Activated naive CD8-positive, alpha-beta T cell treated with anti-CD3 and anti-CD28 coated beads for 36 hours (primary cell): ENCODE measurements at regions not wholly inside any gene's neighbourhood (a gene's known extent, or its start where the extent isn't known, plus 50 kb on each side); places are given as distances from the start of the nearest gene placed in this dataset.

Source experiments
- DNase-seq: peaks from one replicate; pipeline ENCODE4 v3.0.0; 2021
- H3K27ac Mint-ChIP-seq: one replicate; pipeline ENCODE4 v1.8.0; 2022; ENCODE audit warnings: mild to moderate bottlenecking, moderate library complexity, mixed read lengths
- H3K27me3 Mint-ChIP-seq: one replicate; pipeline ENCODE4 v1.8.0; 2022; ENCODE audit warnings: mild to moderate bottlenecking, mixed read lengths
- H3K36me3 Mint-ChIP-seq: one replicate; pipeline ENCODE4 v1.8.0; 2021; ENCODE audit warnings: mild to moderate bottlenecking, mixed read lengths
- H3K4me1 Mint-ChIP-seq: one replicate; pipeline ENCODE4 v1.8.0; 2021; ENCODE audit warnings: mixed read lengths
- H3K4me3 Mint-ChIP-seq: one replicate; pipeline ENCODE4 v1.8.0; 2022; ENCODE audit warnings: mild to moderate bottlenecking, moderate library complexity, mixed read lengths
- H3K9me3 Mint-ChIP-seq: one replicate; pipeline ENCODE4 v1.8.0; 2022; ENCODE audit warnings: mixed read lengths

DNA sequence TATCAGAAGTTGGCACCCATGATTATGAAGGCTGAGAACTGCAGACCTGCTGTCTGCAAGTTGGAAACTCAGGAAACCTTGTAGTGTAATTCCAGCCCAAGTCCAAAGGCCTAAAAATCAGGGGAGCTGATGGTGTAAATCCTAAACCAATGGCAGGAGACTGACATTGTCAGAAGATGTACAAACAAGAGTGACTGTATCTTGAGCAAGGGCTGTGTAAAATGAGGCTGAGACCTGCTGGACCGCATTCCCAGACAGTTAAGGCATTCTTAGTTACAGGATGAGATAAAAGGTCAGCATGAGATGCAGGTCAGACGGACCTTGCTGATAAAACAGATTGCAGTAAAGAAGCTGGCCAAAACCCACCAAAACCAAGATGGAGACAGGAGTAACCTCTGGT lies 147.7 kb downstream of the COG6 start:
- H3K4me1 Mint-ChIP-seq = peaks cover 8% of the 10 kb centered on the region
- H3K9me3 Mint-ChIP-seq = peaks cover 13% of the 10 kb centered on the region
- H3K27me3 Mint-ChIP-seq = no peaks in the 10 kb centered on the region
- no peak overlapping the region for H3K27ac Mint-ChIP-seq
- H3K36me3 Mint-ChIP-seq = peaks cover 2% of the 10 kb centered on the region
- no peak overlapping the region for H3K4me3 Mint-ChIP-seq
- no peak for DNase-seq

DNA sequence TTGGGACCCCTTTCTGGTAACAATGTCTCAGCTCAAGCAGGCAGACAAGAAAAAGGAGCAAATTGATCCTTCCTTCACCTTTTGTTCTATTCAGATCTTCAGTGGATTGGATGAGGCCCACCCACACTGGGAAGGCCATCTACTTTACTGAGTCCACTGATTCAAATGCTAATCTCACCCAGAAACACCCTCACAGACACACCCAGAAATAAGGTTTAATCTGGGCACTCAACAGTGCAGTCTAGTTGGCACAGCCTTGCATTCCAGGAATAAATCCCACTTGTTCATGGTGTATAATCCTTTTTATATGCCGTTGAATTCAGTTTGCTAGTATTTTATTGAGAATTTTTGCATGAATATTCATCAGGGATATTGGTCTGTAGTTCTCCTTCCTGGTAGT lies 148.4 kb downstream of the COG6 start:
- H3K4me1 Mint-ChIP-seq = peaks cover 8% of the 10 kb centered on the region
- no peaks in the 10 kb centered on the region for H3K27me3 Mint-ChIP-seq
- H3K27ac Mint-ChIP-seq = peak overlapping the region; percentile 30
- H3K36me3 Mint-ChIP-seq = peaks cover 2% of the 10 kb centered on the region
- no peak overlapping the region for H3K4me3 Mint-ChIP-seq
- H3K9me3 Mint-ChIP-seq = peaks cover 13% of the 10 kb centered on the region
- no peak for DNase-seq

DNA sequence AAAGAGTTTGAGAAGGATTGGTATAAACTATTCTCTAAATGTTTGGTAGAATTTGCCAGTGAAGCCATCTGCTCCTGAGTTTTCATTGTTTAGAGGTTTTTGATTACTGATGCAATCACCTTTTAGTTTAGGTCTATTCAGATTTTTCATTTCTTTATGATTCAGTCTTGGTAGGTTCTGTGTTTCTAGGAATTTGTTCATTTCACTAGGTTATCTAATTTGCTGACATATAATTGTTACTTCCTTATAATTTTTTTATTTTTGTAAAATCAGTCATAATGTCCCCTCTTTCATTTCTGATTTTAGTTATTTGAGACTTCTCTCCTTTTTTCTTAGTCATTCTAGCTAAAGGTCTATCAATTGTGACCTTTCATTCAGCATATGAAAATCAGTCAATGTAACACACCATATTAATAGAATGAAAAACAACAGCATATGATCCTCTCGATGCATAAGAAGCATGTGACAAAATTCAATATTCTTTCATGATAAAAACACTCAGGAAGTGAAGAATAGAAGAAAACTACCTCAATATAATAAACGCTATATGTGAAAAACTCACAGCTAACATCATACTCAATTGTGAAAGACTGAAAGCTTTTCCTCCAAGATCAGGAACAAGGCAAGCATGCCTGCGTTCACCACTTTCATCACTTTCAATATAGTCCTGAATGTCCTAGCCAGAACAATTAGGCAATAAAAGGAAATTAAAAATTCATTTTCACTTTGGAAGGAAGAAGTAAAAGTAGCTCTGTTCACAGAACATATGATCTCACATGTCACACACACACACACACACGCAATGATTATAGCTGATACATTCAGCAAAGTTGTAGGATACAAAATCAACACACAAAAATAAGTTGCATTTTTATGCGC lies 149.1 kb downstream of the COG6 start:
- Mint-ChIP-seq H3K27me3 (no peaks in the 10 kb centered on the region), H3K4me3 (no peak overlapping the region), H3K4me1 (peaks cover 8% of the 10 kb centered on the region), H3K36me3 (no peaks in the 10 kb centered on the region), H3K27ac (peak overlapping the region; percentile 30), H3K9me3 (peaks cover 10% of the 10 kb centered on the region)
- DNase-seq = no peak

DNA sequence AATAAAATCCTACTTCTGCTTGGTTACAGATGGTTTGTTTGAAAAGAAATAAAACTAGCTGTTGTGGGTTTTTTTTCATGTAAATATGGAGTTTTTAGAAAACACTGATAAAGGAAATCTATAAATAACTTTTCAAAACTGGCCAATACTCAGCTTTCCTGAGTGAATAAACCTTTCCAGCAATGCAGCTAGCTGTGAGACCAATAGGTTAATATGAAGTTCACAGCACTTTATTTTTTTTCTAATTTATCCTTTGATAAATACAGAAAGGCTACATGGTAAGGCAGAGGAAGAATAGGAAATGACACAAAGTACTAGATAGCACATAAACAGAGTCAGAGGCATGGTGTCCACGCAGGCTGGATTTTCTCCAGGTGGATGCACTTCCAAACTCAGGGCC lies 154.0 kb downstream of the COG6 start:
- no peak for DNase-seq
- no peaks in the 10 kb centered on the region for H3K36me3 Mint-ChIP-seq
- H3K9me3 Mint-ChIP-seq = no peaks in the 10 kb centered on the region
- H3K27me3 Mint-ChIP-seq = no peaks in the 10 kb centered on the region
- H3K4me1 Mint-ChIP-seq = peaks cover 4% of the 10 kb centered on the region
- no peak overlapping the region for H3K27ac Mint-ChIP-seq
- no peak overlapping the region for H3K4me3 Mint-ChIP-seq

DNA sequence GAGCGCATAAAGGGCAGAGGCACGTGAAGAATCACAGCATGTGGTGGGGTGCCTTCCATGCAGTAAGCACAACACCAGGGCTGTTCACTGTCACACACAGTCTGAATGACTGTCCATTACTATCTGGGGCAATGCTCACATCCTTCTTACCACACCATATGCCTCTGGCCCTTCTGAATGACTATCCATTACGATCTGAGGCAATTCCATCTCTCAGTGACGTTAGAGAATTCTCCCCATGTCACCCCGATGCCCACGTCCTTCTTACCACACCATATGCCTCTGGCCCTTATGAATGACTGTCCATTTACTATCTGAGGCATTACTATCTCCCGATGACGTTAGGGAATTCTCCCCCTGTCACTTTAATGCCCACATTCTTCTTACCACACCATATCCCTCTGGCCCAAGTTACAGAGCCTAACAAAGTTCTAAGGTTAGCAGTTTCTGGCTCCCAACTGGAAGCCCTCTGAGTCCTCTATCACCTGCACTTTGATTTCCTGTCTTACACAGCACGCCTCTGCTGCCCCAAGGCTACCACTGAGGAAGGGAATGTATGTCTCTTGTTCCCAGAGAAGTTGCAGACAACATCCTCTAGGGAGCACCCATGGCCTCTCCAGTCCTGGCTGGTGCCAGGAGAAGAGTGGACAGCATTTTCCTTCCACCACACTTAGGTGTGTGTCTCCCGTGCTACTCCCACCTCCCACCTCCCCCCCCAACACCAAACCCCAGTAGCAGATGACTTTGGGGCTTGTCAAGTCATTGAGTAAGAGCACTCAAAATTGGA lies 154.8 kb downstream of the COG6 start:
- DNase-seq = no peak
- no peak overlapping the region for H3K4me3 Mint-ChIP-seq
- no peaks in the 10 kb centered on the region for H3K27me3 Mint-ChIP-seq
- H3K4me1 Mint-ChIP-seq = no peaks in the 10 kb centered on the region
- H3K36me3 Mint-ChIP-seq = no peaks in the 10 kb centered on the region
- H3K9me3 Mint-ChIP-seq = no peaks in the 10 kb centered on the region
- H3K27ac Mint-ChIP-seq = no peak overlapping the region

DNA sequence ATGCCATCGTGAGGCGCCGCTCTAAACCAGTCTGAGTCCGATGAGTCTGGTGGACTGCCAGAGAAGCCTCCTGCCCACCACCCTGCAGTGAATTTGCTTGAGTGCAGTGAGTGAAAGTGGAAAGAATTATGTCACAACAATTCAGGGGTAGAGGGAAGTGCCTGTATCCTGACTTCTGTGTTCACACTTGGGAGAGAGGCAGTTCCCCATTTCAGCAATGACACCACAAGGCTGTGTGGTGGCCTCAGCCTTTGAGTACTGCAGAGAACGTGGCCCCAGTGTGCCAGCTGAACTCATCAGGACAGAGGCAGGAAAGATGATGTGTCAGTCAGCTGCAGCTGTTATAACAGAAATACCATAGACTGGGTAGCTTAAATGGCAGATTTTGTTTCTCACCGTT lies 155.6 kb downstream of the COG6 start:
- H3K4me1 Mint-ChIP-seq = no peaks in the 10 kb centered on the region
- no peak overlapping the region for H3K4me3 Mint-ChIP-seq
- H3K36me3 Mint-ChIP-seq = no peaks in the 10 kb centered on the region
- no peaks in the 10 kb centered on the region for H3K9me3 Mint-ChIP-seq
- no peak for DNase-seq
- H3K27ac Mint-ChIP-seq = no peak overlapping the region
- H3K27me3 Mint-ChIP-seq = no peaks in the 10 kb centered on the region

DNA sequence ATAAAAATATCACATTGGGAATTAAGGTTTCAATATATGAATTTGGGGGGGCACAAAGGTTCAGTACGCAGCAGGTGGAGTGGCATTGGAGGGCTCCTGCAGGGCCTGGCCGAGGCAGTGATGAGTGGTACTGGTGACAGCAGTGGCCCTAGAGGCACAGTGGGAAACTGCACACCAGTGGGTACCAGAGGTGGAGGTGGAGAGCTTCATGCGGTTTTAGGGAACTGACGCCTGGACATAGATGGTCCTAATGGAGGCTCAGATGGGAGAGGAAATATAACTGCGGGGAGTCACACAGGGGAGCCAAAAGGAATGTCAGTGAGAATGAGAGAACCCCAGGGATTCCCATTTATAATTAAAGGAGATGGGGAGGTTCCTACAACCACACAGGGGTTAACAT lies 156.2 kb downstream of the COG6 start:
- no peaks in the 10 kb centered on the region for H3K9me3 Mint-ChIP-seq
- DNase-seq = no peak
- no peak overlapping the region for H3K27ac Mint-ChIP-seq
- H3K36me3 Mint-ChIP-seq = no peaks in the 10 kb centered on the region
- H3K4me1 Mint-ChIP-seq = no peaks in the 10 kb centered on the region
- H3K4me3 Mint-ChIP-seq = no peak overlapping the region
- H3K27me3 Mint-ChIP-seq = no peaks in the 10 kb centered on the region

DNA sequence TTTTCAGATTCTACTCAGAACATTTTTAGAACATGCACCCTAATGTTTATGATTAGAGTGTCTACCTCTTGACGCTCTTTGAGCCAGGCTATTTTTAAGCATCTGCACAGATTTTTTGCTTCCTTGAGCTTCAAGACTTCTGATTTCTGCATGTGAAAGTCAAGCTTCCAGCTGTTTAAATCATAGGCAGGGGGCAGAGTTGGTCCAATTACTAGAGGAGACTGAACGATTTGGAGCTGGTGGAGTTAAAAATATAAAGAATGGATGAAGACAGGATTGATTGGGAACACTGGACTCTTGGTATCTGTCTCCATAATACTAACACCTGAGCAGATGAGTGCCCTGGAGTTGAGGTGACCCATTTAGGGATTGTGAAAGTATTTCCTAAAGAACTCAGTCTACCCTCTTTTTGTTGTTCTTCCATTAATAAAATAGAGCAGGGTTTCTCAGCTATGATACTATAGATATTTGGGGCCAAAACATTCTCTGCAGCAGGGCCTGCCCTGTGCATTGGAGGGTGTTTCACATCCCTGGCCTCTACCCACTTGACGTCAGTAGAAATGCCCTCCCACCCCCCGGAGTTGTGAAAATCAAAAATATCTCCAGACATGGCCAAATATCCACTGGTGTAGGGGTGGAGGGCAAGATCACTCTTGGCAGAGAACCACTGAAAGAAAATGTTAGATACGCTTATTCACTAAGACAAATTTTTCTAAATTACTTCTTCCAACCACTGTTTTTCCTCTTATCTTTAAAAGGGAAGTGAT lies 160.1 kb downstream of the COG6 start:
- Mint-ChIP-seq H3K4me1 (no peaks in the 10 kb centered on the region), H3K4me3 (no peak overlapping the region), H3K9me3 (no peaks in the 10 kb centered on the region), H3K36me3 (no peaks in the 10 kb centered on the region), H3K27ac (no peak overlapping the region), H3K27me3 (no peaks in the 10 kb centered on the region)
- no peak for DNase-seq

DNA sequence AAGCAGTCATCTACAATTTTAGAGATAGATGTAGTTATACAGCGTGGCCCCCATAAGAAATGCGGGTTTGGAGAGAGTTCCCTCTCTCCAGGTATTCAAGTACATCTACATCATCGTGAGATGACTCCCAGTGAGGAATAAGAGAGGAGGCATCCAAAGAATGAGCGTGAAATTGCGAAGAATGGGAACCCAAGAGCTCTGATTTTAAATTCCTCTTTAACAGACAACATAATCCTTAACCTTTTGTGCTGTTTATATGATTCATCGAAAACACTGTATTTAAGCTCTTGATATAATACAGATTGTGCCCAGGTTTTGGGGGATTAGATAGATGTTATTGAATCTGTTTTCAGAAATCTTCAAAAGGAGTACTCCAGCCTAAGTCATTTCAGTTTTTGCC lies 161.5 kb downstream of the COG6 start:
- Mint-ChIP-seq H3K27ac (no peak overlapping the region), H3K36me3 (no peaks in the 10 kb centered on the region), H3K9me3 (no peaks in the 10 kb centered on the region), H3K4me1 (peaks cover 2% of the 10 kb centered on the region), H3K27me3 (no peaks in the 10 kb centered on the region), H3K4me3 (no peak overlapping the region)
- DNase-seq = no peak

DNA sequence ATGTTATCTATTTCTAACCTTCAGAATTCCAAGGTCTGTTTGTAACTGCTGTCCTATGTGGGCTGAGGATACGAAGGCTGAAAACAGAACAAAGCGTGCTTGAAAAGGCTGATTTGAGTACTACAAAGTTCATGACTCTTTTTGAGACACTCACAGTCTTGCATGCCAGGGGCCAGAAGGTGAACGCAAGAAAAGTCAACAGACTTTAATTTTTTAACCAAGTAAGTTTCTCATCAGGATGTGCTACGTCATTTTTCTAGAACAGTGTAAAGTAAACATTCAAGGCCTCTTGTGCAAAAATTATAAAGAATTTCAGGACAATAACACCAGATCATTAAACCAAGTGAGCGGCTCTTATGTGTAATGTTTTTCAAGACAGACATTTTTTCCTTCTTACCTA lies 163.5 kb downstream of the COG6 start:
- H3K27ac Mint-ChIP-seq = no peak overlapping the region
- no peak overlapping the region for H3K4me3 Mint-ChIP-seq
- H3K4me1 Mint-ChIP-seq = peaks cover 18% of the 10 kb centered on the region
- H3K36me3 Mint-ChIP-seq = no peaks in the 10 kb centered on the region
- H3K9me3 Mint-ChIP-seq = peaks cover under 1% of the 10 kb centered on the region
- no peaks in the 10 kb centered on the region for H3K27me3 Mint-ChIP-seq
- no peak for DNase-seq

DNA sequence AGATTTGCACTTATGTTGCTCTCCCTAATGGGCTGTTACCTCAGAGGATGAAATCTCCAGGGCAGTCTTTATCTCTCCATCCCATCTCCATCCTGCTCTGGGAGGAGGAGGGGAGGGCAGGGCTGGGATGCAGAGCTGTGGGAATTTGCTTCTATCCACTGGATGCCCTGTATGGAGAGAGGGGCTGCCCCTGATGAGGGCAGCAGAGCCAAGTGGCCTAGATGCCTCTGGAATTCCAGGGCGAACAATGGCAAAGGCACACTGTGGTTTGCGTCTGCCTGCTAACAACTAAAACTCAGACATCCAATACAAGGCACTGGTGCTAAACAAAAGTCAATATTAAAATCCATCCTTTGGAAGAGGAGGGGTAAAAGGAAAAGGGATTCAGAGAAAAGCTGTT lies 165.1 kb downstream of the COG6 start:
- peaks cover 3% of the 10 kb centered on the region for H3K9me3 Mint-ChIP-seq
- peaks cover 18% of the 10 kb centered on the region for H3K4me1 Mint-ChIP-seq
- DNase-seq = no peak
- H3K36me3 Mint-ChIP-seq = no peaks in the 10 kb centered on the region
- no peaks in the 10 kb centered on the region for H3K27me3 Mint-ChIP-seq
- H3K27ac Mint-ChIP-seq = no peak overlapping the region
- H3K4me3 Mint-ChIP-seq = no peak overlapping the region

DNA sequence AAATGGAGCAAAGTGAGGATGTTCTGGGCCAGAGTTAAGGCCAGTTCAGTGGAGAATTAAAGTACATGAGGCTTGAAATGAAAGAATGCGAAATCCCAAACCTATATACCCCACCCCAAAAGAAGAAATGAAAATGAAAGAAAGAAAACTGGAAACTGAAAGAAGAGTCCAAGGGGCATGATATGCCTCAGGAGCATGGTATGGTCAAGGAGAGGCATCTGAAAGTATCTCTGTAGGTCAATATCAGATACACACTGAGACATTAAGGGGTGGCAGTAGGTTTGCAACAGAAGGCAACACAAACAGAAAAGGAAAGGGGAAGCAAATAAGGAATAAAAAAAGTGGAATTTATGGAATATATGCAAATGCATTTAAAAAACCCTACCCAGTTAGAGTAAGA lies 166.5 kb downstream of the COG6 start:
- Mint-ChIP-seq H3K9me3 (peaks cover 3% of the 10 kb centered on the region), H3K4me1 (peaks cover 18% of the 10 kb centered on the region), H3K27me3 (no peaks in the 10 kb centered on the region), H3K4me3 (no peak overlapping the region), H3K36me3 (no peaks in the 10 kb centered on the region), H3K27ac (peak overlapping the region; percentile 6)
- no peak for DNase-seq

DNA sequence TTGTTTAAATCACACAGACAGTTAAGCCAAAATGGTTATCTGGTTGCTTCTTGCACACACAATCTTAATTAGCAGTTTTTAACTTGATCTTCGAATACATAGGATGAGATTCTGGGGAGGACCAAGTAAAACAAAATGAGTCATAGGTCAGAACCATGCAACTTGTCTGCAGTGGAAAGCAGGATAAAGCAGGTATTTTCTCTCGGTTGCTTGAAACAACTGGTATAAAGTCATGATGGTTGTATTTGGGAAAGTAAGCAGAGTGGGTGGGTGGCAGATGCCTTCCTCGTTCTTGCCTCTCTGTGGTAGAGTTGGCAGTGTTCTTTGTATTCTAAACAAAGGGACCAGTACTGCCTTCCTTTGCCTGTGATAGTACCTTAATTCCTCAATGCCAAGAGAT lies 167.0 kb downstream of the COG6 start:
- Mint-ChIP-seq H3K27me3 (no peaks in the 10 kb centered on the region), H3K9me3 (peaks cover 3% of the 10 kb centered on the region), H3K36me3 (no peaks in the 10 kb centered on the region), H3K4me3 (no peak overlapping the region), H3K4me1 (peaks cover 18% of the 10 kb centered on the region), H3K27ac (no peak overlapping the region)
- DNase-seq = no peak

DNA sequence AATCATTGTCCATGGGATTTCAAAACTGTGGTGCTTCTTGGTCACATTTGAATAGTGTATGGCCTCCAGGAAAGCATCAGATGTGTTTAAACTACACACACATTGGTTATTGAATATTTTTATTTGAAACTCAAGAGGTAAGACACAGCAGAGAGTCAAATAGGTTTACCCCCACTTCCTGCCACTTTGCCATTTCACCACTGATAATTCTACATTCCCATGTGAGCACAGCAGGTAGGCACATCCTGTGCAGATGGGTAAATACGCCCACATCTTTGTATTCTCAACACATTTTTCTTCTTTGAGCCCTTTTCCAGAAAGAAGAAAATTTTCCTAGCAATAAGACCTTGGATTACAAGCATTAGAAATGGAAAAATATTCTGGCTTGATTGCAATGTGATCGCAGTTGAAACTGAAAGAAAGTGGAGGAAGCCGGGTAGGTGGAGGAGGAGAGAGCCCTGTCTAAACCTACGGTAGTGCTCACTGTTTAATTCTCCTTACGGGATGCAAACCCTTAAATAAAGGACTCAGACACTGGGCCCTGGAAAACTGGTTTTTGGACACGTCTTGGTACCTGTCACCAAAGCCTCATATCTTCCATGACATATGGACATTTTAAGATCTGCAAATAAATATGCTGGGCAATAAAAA lies 167.7 kb downstream of the COG6 start:
- peaks cover 18% of the 10 kb centered on the region for H3K4me1 Mint-ChIP-seq
- peaks cover 3% of the 10 kb centered on the region for H3K9me3 Mint-ChIP-seq
- DNase-seq = no peak
- H3K27me3 Mint-ChIP-seq = no peaks in the 10 kb centered on the region
- no peak overlapping the region for H3K27ac Mint-ChIP-seq
- no peaks in the 10 kb centered on the region for H3K36me3 Mint-ChIP-seq
- peak overlapping the region; percentile 3 for H3K4me3 Mint-ChIP-seq

DNA sequence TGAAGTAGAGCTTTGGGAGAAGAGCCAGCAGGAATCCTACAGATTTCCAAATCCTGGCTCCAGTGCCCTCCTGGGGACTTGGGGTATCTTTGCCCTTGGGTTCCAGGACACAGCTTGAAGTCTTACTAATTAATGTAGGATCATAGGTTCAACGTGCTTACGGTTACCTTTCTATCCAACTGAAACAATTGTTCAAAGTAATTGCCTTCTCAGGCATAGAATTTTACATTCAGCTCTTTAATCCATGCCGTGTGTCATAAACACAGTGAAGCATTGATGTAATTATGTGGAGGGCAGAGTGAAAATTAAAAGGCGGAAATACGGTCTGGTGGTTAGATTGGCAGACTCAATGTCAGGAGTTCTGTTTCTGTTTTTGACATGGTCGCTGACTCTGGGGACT lies 170.4 kb downstream of the COG6 start:
- H3K27me3 Mint-ChIP-seq = no peaks in the 10 kb centered on the region
- H3K27ac Mint-ChIP-seq = no peak overlapping the region
- no peak for DNase-seq
- H3K36me3 Mint-ChIP-seq = no peaks in the 10 kb centered on the region
- peaks cover 18% of the 10 kb centered on the region for H3K4me1 Mint-ChIP-seq
- H3K9me3 Mint-ChIP-seq = peaks cover 11% of the 10 kb centered on the region
- no peak overlapping the region for H3K4me3 Mint-ChIP-seq
